SK-N-MC (cell line): ENCODE measurements at regions not wholly inside any gene's neighbourhood (a gene's known extent, or its start where the extent isn't known, plus 50 kb on each side); places are given as distances from the start of the nearest gene placed in this dataset.

Experiments
- DNase-seq: peaks from one replicate; pipeline ENCODE4 v3.0.0-alpha.2; 2011; ENCODE audit warnings: low read depth, low spot score
- H3K27ac ChIP-seq: fragments of 200-600 bp; sonication (generic); 2 replicates; pipeline ENCODE4 v1.5.1; 2016; ENCODE audit warnings: mixed run types
- H3K36me3 ChIP-seq: fragments of 200-600 bp; sonication (generic); 2 replicates; pipeline ENCODE4 v1.6.1; 2017; ENCODE audit warnings: antibody characterized with exemption, low read length, mixed read lengths; ENCODE audit not compliant: insufficient read depth
- H3K4me3 ChIP-seq: fragments of 200-600 bp; sonication (generic); 2 replicates; pipeline ENCODE4 v1.5.1; 2016
- H3K9ac ChIP-seq: fragments of 200-600 bp; sonication (generic); 2 replicates; pipeline ENCODE4 v1.8.0; 2017; ENCODE audit warnings: mixed run types, mixed read lengths; ENCODE audit not compliant: insufficient read length
- H3K9me3 ChIP-seq: fragments of 200-600 bp; sonication (generic); 2 replicates; pipeline ENCODE4 v1.6.1; 2017; ENCODE audit warnings: low read depth, mild to moderate bottlenecking, antibody characterized with exemption, low read length, moderate library complexity, mixed read lengths
- EZH2 ChIP-seq: fragments of 200-600 bp; sonication (generic); IDR thresholded peaks from one replicate; pipeline ENCODE4 v1.6.1; 2017; ENCODE audit warnings: antibody characterized with exemption
- FOXP2 ChIP-seq: optimal IDR thresholded peaks from 2 replicates; pipeline ENCODE3; 2011; ENCODE audit warnings: mild to moderate bottlenecking, moderate library complexity; ENCODE audit not compliant: insufficient read depth; ENCODE audit errors: extremely low read length, control extremely low read depth
- POLR2AphosphoS5 ChIP-seq: IDR thresholded peaks from 2 replicates; pipeline ENCODE4 v1.6.1; 2012; ENCODE audit warnings: mild to moderate bottlenecking, low read depth, low read length, borderline replicate concordance

DNA sequence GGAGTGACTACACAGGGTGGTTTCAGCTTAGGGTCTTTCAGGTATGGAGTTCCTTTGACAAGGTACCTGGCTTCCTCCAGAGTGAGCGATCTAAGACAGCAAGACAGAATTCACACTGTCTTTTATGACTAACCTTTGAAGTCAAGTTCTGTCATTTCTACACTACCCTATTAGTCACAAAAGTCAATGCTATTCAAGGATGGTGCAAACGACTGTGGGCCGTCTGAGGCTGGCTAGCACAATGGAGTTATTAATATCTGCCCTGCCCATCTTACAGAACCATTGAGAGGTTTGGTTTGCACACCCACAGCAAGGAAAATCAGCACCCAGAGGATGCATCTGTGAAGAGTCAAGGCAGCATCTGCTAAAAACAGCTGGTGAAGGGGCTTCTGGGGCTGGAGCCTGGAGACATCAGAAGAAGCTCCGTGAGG is 62.9 kb upstream of the XCR1 start:
- DNase-seq = no peak
- Histone ChIP-seq H3K4me3 (no peak overlapping the region), H3K9me3 (no peaks in the 10 kb centered on the region), H3K36me3 (no peaks in the 10 kb centered on the region), H3K27ac (no peak overlapping the region), H3K9ac (no peak overlapping the region)
- TF ChIP-seq POLR2AphosphoS5 = no peak
- no peak for TF ChIP-seq EZH2
- TF ChIP-seq FOXP2 = no peak

DNA sequence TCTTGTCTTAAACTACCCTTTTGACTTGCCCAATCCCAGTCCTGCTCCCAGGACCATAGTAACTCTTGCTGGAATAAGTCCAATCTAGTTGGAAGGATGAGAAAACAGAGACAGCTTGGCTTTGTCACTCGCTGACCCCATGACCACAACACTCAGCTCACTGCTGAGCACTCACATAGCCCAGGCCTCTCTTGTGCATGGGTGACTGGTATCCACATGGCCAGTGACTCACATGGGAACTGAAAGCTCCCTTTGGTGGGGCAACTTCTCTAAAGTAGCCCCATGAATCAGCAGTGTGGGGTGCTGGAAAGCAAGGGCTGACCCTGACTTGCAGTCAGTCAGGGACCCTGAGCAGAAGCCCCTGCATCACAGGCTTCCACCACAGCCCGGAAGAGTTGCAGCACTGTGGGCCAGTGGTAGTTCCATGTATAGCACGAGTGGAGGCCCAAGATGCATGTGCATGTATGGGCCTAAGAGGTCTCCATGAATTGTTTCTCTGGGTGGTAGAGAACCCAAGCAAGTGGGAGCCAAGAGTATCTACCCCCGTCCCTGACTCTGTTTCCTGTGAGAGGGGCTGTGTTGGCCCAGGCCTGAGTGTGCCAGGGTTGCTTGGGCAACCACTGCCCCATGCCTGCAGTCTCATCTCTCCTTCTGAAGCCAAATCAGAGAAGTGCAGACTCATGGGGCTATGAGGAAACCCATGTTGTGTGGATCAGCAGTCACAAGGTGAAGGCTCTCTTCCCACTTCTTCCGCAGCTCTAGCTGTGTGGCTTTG is 62.1 kb upstream of the XCR1 start:
- H3K27ac ChIP-seq = no peak overlapping the region
- no peaks in the 10 kb centered on the region for H3K9me3 ChIP-seq
- no peak overlapping the region for H3K4me3 ChIP-seq
- DNase-seq = no peak
- no peaks in the 10 kb centered on the region for H3K36me3 ChIP-seq
- no peak overlapping the region for H3K9ac ChIP-seq
- no peak for TF ChIP-seq POLR2AphosphoS5
- no peak for TF ChIP-seq FOXP2
- TF ChIP-seq EZH2 = no peak

DNA sequence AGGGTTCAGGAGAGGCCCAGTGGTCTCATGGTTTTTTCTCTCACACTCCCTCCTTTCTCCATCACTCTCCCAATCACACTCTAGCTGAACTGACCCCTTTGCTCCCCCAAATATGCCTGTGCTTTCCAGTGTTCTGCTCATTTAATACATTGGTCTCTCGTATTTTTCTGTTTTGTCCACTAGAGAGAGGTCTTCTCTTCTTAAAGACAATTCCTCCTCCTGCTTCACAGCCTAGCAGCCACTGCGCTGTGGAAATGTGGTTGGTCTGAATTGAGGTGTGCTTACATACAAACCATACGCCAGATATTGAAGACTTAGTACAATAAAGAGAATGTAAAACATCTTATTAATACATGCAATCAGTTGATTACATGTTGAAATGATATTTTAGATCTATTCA is 60.6 kb upstream of the XCR1 start:
- Histone ChIP-seq H3K36me3 (no peaks in the 10 kb centered on the region), H3K27ac (no peak overlapping the region), H3K9ac (no peak overlapping the region), H3K4me3 (no peak overlapping the region), H3K9me3 (no peaks in the 10 kb centered on the region)
- DNase-seq = no peak
- TF ChIP-seq EZH2 (no peak), POLR2AphosphoS5 (no peak), FOXP2 (no peak)

DNA sequence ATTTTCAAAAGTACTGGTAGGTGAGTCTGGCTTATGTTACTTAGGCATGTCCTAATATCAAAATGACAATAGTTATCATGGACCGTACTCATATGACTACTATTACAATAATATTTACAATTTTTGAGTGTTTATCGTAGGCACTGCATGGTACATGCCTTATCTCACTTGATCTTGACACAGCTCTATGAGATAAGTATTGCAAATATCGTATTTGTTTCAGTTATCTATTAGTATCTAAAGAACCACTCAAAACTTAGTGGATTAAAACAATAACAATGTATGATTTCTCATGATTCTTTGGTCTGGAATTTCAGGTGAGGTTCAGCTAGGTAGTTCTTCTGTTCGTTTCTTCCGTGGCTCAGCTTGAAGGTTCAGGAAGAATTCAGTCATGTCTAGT is 59.7 kb upstream of the XCR1 start:
- Histone ChIP-seq H3K9ac (no peak overlapping the region), H3K4me3 (no peak overlapping the region), H3K36me3 (no peaks in the 10 kb centered on the region), H3K9me3 (no peaks in the 10 kb centered on the region), H3K27ac (no peak overlapping the region)
- DNase-seq = no peak
- TF ChIP-seq FOXP2 = no peak
- no peak for TF ChIP-seq EZH2
- no peak for TF ChIP-seq POLR2AphosphoS5

DNA sequence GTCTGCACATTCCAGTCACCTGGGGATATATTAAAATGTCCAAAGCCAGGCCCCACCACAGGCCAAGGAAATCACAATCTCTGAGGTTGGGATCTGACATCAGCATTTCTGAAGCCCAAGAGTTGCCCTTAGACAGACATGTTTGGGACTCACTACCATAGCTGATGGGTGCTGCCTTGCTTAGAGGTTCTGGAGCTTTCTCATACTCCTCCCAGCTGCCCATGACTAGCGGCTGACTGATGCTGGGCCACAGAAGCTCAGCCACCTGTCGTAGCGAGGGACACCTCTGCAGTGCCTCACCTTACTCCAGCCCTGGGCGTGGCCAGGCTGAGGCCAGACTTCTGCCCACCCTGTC is 58.8 kb upstream of the XCR1 start:
- Histone ChIP-seq H3K9ac (no peak overlapping the region), H3K36me3 (no peaks in the 10 kb centered on the region), H3K4me3 (no peak overlapping the region), H3K27ac (no peak overlapping the region), H3K9me3 (no peaks in the 10 kb centered on the region)
- DNase-seq = no peak
- no peak for TF ChIP-seq POLR2AphosphoS5
- no peak for TF ChIP-seq EZH2
- TF ChIP-seq FOXP2 = no peak

DNA sequence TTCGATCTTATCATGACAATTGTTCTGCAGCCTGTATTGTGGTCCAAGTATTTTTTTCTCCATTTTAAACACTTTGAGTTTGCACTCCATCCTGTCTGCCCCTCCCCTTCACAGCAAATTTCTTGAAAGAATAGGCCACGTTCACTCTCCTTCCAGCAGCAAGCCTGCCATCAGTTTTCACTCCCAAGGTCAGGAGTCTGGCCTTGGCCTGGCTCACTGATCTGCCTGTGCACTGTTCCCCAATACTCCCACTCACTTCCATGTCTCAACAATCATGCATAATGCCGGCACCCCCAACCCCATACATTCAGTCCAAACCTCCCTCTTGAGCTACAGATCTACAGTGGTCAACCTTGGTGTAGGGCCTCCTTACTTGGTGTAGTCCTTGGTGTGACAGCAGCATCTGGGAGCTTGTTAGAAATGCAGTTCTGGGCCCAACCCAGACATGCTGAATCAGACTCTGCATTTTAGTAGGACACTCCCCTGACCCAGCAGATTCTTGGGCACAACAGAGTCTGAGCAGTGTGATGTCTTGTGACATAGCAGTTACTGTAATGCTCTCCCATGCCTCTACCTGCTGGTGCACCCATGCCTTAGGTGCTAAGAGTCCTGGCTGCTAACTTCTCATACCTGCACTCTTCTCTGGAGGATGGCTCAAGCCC is 58.3 kb upstream of the XCR1 start:
- H3K36me3 ChIP-seq = no peaks in the 10 kb centered on the region
- H3K9ac ChIP-seq = no peak overlapping the region
- no peaks in the 10 kb centered on the region for H3K9me3 ChIP-seq
- no peak for DNase-seq
- no peak overlapping the region for H3K4me3 ChIP-seq
- no peak overlapping the region for H3K27ac ChIP-seq
- TF ChIP-seq POLR2AphosphoS5 = no peak

DNA sequence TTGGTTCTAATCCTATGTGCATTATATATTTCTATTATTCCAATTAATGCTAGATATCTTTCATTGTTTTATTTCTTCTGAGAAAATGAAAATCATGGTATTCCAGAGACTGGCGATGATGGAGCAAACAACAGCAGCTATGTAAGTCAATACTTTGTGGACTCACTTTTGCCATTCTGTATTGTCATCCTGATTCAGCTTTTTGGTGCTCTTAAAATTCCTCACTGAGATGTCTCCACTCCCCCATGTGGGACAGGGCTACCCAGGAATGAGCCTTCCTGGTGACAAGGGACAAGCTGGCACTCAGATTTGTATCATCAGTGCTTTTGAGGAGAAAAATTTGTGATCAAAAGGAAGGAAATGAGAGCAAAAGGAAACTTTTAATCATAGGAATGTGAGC is 56.7 kb upstream of the XCR1 start:
- H3K4me3 ChIP-seq = no peak overlapping the region
- H3K36me3 ChIP-seq = no peaks in the 10 kb centered on the region
- no peak for TF ChIP-seq POLR2AphosphoS5
- TF ChIP-seq FOXP2 = no peak
- TF ChIP-seq EZH2 = no peak
- DNase-seq = no peak
- no peaks in the 10 kb centered on the region for H3K9me3 ChIP-seq
- no peak overlapping the region for H3K27ac ChIP-seq
- H3K9ac ChIP-seq = no peak overlapping the region

DNA sequence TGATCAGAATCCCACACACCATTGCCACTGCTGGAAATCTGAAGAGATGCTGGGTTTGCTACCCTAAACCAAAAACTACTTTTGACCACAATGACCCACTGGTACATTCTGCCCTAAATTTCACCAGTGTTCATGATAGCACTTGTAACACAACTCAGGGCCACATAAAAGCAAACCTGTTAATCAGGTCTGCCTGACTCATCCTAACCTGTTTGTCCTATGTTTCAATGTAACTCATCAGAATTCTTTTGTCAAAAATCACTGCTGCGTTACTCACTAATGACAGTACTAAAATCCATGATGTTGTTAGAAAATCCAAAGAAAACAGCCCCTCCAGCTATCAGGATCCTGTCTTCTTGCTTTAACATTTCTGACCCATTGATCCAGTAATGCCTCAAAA is 55.6 kb upstream of the XCR1 start:
- H3K9me3 ChIP-seq = no peaks in the 10 kb centered on the region
- no peak overlapping the region for H3K9ac ChIP-seq
- no peak for DNase-seq
- TF ChIP-seq EZH2 (no peak), POLR2AphosphoS5 (no peak), FOXP2 (no peak)
- no peak overlapping the region for H3K4me3 ChIP-seq
- no peaks in the 10 kb centered on the region for H3K36me3 ChIP-seq
- H3K27ac ChIP-seq = no peak overlapping the region

DNA sequence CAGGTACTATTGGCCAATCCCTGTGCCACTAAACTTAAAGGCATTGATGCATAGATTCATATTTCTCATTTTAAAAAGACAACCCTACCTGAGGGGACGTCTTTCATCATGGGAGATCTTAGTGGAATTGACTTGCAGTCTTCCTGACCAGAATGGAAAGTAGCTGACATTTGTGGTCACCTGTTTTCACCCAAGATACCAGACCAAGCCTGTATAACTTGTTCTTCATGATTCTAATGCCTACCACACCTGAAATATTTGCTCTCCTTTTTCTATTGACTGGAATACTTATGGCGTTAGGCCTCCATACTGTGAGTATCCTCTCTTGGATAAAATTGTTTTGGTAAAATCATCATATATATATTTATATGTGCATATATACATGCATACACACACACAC is 54.7 kb upstream of the XCR1 start:
- no peak for TF ChIP-seq POLR2AphosphoS5
- no peak for TF ChIP-seq FOXP2
- TF ChIP-seq EZH2 = no peak
- Histone ChIP-seq H3K36me3 (no peaks in the 10 kb centered on the region), H3K9me3 (no peaks in the 10 kb centered on the region), H3K27ac (no peak overlapping the region), H3K4me3 (no peak overlapping the region), H3K9ac (no peak overlapping the region)
- no peak for DNase-seq
